Karpas-422 (cell line): ENCODE measurements at regions not wholly inside any gene's neighbourhood (a gene's known extent, or its start where the extent isn't known, plus 50 kb on each side); places are given as distances from the start of the nearest gene placed in this dataset.
"Not testable (repeated sequence)": the region's sequence is repeated elsewhere in the genome, so short reads cannot be mapped to it uniquely, and the experiment has no call there.

Experiments
- DNase-seq: peaks from one replicate; pipeline ENCODE4 v3.0.0-alpha.2; 2015
- H2AFZ ChIP-seq: fragments of 200-600 bp; sonication (generic); 2 replicates; pipeline ENCODE4 v1.6.1; 2014; ENCODE audit warnings: antibody characterized with exemption, low read length, mixed read lengths
- H3K27ac ChIP-seq: fragments of 200-600 bp; sonication (generic); 2 replicates; pipeline ENCODE4 v1.5.1; 2014; ENCODE audit warnings: mild to moderate bottlenecking, low read length, moderate library complexity
- H3K27me3 ChIP-seq: fragments of 200-600 bp; sonication (generic); 2 replicates; pipeline ENCODE4 v1.6.1; 2014; ENCODE audit warnings: low read length, mixed read lengths
- H3K36me3 ChIP-seq: fragments of 200-600 bp; sonication (generic); 2 replicates; pipeline ENCODE4 v1.6.1; 2014; ENCODE audit warnings: low read length, mixed read lengths; ENCODE audit not compliant: insufficient read depth
- H3K4me1 ChIP-seq: fragments of 200-600 bp; sonication (generic); 2 replicates; pipeline ENCODE4 v1.6.1; 2014; ENCODE audit warnings: mild to moderate bottlenecking, low read length, mixed read lengths
- H3K4me2 ChIP-seq: fragments of 200-600 bp; sonication (generic); 2 replicates; pipeline ENCODE4 v1.6.1; 2014; ENCODE audit warnings: low read length, low read depth, mild to moderate bottlenecking; ENCODE audit not compliant: poor library complexity, severe bottlenecking
- H3K4me3 ChIP-seq: fragments of 200-600 bp; sonication (generic); 2 replicates; pipeline ENCODE4 v1.5.1; 2014; ENCODE audit warnings: mild to moderate bottlenecking, antibody characterized with exemption, low read length, mixed read lengths
- H3K79me2 ChIP-seq: fragments of 200-600 bp; sonication (generic); 2 replicates; pipeline ENCODE4 v1.6.1; 2014; ENCODE audit warnings: mild to moderate bottlenecking, low read length, mixed read lengths
- H3K9ac ChIP-seq: fragments of 200-600 bp; sonication (generic); 2 replicates; pipeline ENCODE4 v1.6.0; 2014; ENCODE audit warnings: low read length
- H3K9me2 ChIP-seq: fragments of 200-600 bp; sonication (generic), shearing (Covaris generic); replicated peaks from 2 replicates; pipeline ENCODE4 v1.6.0; 2014; ENCODE audit warnings: mild to moderate bottlenecking, low read length, moderate library complexity; ENCODE audit not compliant: insufficient read depth
- H3K9me3 ChIP-seq: fragments of 300-700, 200-600 bp; sonication (generic); 2 replicates; pipeline ENCODE4 v1.6.1; 2014; ENCODE audit warnings: low read length, mixed read lengths
- H4K20me1 ChIP-seq: fragments of 200-600 bp; sonication (generic); 2 replicates; pipeline ENCODE4 v1.6.1; 2014; ENCODE audit warnings: mild to moderate bottlenecking, antibody characterized with exemption, low read length, low read depth; ENCODE audit not compliant: insufficient read depth

DNA sequence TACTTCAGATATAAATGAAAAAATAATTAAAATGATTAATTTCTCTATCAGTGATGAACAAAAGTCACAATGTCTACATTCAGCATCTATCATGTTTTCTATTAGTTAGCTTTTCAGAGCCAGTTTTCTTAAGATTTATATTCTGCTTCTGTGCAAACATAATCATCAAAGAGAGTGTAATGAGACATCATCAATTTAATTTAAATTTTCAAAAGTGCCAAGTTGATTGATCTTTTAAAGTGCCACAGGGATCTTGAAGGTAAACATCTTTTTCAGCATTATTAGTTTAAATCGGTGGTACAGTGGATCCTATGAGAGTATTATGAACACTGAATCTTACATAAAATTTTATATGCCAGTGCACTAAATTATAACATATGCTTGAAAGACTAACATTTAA is 1176.1 kb downstream of the PLA2G4A start:
- Histone ChIP-seq H3K79me2 (no peaks in the 10 kb centered on the region), H3K4me3 (no peak overlapping the region), H2AFZ (no peak overlapping the region), H3K27me3 (no peaks in the 10 kb centered on the region), H3K4me2 (no peak overlapping the region), H3K9ac (no peak overlapping the region), H4K20me1 (no peaks in the 10 kb centered on the region), H3K4me1 (no peaks in the 10 kb centered on the region), H3K9me3 (no peaks in the 10 kb centered on the region; the same call in 1 of the 2 replicates), H3K9me2 (no peaks in the 10 kb centered on the region), H3K36me3 (no peaks in the 10 kb centered on the region), H3K27ac (no peak overlapping the region)
- DNase-seq, result no peak

DNA sequence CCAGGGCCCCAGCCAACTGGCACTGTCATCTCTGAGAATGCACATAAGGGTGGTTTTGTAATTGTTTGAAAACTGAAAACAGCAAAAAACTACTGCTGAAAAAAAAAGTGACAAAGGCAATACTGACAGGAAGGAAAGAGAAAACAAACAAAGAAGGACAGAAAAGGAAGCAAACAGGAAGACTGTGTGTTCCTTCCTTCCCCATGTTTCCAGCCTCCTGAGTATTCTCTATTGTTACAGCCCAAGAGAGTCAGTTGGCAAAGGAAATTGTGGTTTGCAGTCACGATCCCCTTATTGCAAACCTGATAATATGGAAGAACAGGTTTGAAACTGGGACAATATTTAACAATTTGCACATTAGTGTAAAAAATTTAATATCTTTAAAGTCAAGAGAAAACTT is 1177.6 kb downstream of the PLA2G4A start:
- DNase-seq, result no peak
- no peak overlapping the region for H3K27ac ChIP-seq
- H3K27me3 ChIP-seq, result no peaks in the 10 kb centered on the region
- no peaks in the 10 kb centered on the region for H3K36me3 ChIP-seq
- H3K9me3 ChIP-seq, result no peaks in the 10 kb centered on the region; the same call in 1 of the 2 replicates
- no peak overlapping the region for H3K4me2 ChIP-seq
- H3K79me2 ChIP-seq, result no peaks in the 10 kb centered on the region
- H3K4me3 ChIP-seq, result no peak overlapping the region
- no peak overlapping the region for H2AFZ ChIP-seq
- H4K20me1 ChIP-seq, result no peaks in the 10 kb centered on the region
- no peaks in the 10 kb centered on the region for H3K4me1 ChIP-seq
- H3K9me2 ChIP-seq, result no peaks in the 10 kb centered on the region
- no peak overlapping the region for H3K9ac ChIP-seq

DNA sequence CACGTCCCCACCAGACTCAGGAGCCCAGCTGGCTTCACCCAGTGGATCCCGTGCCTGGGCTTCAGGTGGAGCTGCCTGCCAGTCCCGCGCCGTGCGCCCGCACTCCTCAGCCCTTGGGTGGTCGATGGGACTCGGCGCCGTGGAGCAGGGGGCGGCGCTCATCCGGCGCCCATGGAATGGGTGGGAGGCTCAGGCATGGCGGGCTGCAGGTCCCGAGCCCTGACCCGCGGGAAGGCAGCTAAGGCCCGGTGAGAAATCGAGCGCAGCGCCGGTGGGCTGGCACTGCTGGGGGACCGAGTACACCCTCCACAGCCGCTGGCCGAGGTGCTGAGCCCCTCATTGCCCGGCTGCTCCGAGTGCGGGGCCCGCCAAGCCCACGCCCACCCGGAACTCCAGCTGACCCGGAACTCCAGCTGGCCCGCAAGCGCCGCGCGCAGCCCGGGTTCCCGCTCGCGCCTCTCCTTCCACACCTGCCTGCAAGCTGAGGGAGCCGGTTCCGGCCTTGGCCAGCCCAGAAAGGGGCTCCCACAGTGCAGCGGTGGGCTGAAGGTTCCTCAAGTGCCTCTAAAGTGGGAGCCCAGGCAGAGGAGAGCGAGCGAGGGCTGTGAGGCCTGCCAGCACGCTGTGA is 1184.6 kb downstream of the PLA2G4A start:
- H3K9me3 ChIP-seq, H3K9ac ChIP-seq, H3K79me2 ChIP-seq, H3K4me2 ChIP-seq, H3K27me3 ChIP-seq, H2AFZ ChIP-seq, H4K20me1 ChIP-seq, H3K36me3 ChIP-seq, H3K9me2 ChIP-seq, DNase-seq, H3K27ac ChIP-seq, H3K4me3 ChIP-seq, H3K4me1 ChIP-seq: not testable (repeated sequence)

DNA sequence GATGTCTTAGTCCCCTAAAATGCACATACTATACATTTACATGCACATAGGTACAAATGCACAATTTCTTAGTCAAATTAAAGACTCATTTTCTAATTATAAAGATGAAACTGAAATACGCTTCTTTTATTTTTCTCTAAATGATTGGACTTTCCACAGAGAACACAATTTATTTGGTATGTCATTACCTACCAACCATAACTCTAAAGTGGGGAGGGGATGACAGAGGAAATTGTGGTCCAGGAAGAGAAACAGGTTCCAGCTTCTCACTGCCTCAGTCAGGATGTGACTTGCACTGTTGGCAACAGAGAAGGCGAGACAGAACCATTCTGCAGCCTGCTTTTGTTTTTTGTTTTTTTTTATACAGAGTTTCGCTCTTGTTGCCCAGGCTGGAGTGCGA is 1189.2 kb downstream of the PLA2G4A start:
- H3K36me3 ChIP-seq, result no peaks in the 10 kb centered on the region
- H3K27ac ChIP-seq, result no peak overlapping the region
- H3K9ac ChIP-seq, result no peak overlapping the region
- H4K20me1 ChIP-seq, result no peaks in the 10 kb centered on the region
- H3K4me3 ChIP-seq, result no peak overlapping the region
- peaks cover 7% of the 10 kb centered on the region; the same call in 1 of the 2 replicates for H3K9me3 ChIP-seq
- H3K4me1 ChIP-seq, result no peaks in the 10 kb centered on the region
- no peaks in the 10 kb centered on the region for H3K9me2 ChIP-seq
- no peak overlapping the region for H3K4me2 ChIP-seq
- no peaks in the 10 kb centered on the region for H3K79me2 ChIP-seq
- no peak for DNase-seq
- H2AFZ ChIP-seq, result no peak overlapping the region
- H3K27me3 ChIP-seq, result no peaks in the 10 kb centered on the region

DNA sequence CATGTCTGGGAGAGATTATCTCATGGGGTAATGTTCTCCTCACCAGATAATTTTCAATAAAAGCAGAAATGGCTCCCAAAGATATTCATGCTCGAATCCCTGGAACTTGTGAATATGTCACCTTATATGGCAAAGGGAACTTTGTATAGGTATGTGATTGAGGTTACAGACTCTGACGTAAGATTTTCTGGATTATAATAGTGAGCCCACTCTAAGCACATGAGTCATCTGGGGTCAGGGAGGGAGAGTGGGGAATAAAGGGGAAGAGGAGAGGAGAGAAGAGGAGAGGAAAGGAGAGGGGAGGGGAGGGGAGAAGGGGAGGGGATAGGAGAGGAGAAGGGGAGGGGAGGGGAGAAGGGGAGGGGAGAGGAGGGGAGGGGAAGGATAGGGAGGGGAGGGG is 1193.9 kb downstream of the PLA2G4A start:
- Histone ChIP-seq H3K4me3 (no peak overlapping the region), H3K36me3 (no peaks in the 10 kb centered on the region), H3K4me1 (no peaks in the 10 kb centered on the region), H3K79me2 (no peaks in the 10 kb centered on the region), H3K9ac (no peak overlapping the region), H4K20me1 (no peaks in the 10 kb centered on the region), H3K27ac (no peak overlapping the region), H2AFZ (no peak overlapping the region), H3K9me3 (peaks cover 7% of the 10 kb centered on the region; the same call in 1 of the 2 replicates), H3K27me3 (no peaks in the 10 kb centered on the region), H3K4me2 (no peak overlapping the region), H3K9me2 (no peaks in the 10 kb centered on the region)
- no peak for DNase-seq

DNA sequence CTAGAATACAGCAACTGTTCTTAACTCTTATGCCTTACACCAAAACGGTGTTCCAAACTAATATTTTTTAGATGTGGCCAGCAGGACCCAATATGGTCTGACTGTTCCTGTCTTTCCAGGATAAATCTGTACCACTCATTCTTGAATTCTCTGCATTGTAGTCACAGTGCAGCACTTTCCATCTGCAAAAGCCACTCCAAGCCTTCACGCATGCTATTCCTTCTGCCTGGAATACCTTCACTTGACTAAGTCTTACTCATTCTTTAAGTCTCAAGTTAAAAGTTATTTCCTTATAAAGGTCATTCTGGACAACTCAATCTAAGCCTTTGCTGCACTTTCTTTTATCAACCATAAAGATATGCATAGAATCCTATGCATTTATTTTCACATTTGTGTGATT is 1194.5 kb downstream of the PLA2G4A start:
- Histone ChIP-seq H3K4me1 (no peaks in the 10 kb centered on the region), H3K36me3 (no peaks in the 10 kb centered on the region), H3K9me3 (peaks cover 7% of the 10 kb centered on the region; the same call in 1 of the 2 replicates), H2AFZ (no peak overlapping the region), H3K79me2 (no peaks in the 10 kb centered on the region), H3K4me3 (no peak overlapping the region), H3K27me3 (no peaks in the 10 kb centered on the region), H3K27ac (no peak overlapping the region), H3K9me2 (no peaks in the 10 kb centered on the region), H3K4me2 (no peak overlapping the region), H3K9ac (no peak overlapping the region), H4K20me1 (no peaks in the 10 kb centered on the region)
- no peak for DNase-seq

DNA sequence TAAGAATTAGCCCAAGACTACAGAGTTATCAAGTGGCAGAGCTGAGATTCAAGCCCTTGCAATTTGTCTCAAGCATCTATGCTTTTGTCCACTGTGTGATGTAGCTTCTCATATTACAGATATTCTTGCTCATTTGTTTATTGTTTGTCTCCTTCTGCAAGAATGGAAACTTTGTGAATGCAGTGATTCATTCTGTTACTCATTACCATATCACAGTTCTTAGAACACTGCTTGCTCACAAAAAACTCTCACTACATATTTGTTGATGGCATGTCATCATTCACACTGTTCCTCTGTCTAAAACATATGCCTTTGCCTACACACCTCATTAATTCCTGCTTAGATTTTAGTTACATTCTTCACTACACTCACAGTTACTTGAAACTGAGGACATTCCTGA is 1198.9 kb downstream of the PLA2G4A start:
- no peak for DNase-seq
- H3K4me2 ChIP-seq, result no peak overlapping the region

DNA sequence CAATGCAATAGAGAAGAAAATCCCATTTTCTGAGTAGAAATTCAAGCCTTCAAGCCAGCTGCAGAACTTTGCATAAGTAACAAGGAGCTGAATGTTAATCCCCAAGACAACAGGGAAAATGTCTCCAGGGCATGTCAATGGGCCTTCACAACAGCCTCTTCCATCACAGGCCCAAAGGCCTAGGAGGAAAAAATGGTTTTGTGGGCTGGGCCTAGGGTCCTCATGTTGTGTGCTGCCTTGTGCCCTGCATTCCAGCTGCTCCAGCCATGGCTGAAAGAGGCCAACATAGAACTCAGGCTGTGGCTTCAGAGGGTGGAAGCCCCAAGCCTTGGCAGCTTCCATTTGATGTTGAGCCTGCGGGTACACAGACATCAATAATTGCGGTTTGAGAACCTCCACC is 1208.8 kb downstream of the PLA2G4A start:
- H3K9ac ChIP-seq, H3K4me2 ChIP-seq, H3K36me3 ChIP-seq, H2AFZ ChIP-seq, DNase-seq, H3K9me2 ChIP-seq, H4K20me1 ChIP-seq, H3K79me2 ChIP-seq, H3K4me3 ChIP-seq, H3K9me3 ChIP-seq, H3K4me1 ChIP-seq, H3K27me3 ChIP-seq, H3K27ac ChIP-seq: not testable (repeated sequence)

More for the DNA sequence above, 1198.9 kb downstream of the PLA2G4A start:
- Histone ChIP-seq H3K79me2 (no peaks in the 10 kb centered on the region), H3K4me3 (no peak overlapping the region), H2AFZ (no peak overlapping the region), H3K27me3 (no peaks in the 10 kb centered on the region), H3K9me2 (no peaks in the 10 kb centered on the region), H3K36me3 (no peaks in the 10 kb centered on the region), H3K27ac (no peak overlapping the region), H3K9ac (no peak overlapping the region), H3K4me1 (no peaks in the 10 kb centered on the region), H3K9me3 (no peaks in the 10 kb centered on the region), H4K20me1 (no peaks in the 10 kb centered on the region)
